ENCODE measurements at regions not wholly inside any gene's neighbourhood (a gene's known extent, or its start where the extent isn't known, plus 50 kb on each side); places are given as distances from the start of the nearest gene placed in this dataset.
"Not testable (repeated sequence)": the region's sequence is repeated elsewhere in the genome, so short reads cannot be mapped to it uniquely, and the experiment has no call there.

DNA sequence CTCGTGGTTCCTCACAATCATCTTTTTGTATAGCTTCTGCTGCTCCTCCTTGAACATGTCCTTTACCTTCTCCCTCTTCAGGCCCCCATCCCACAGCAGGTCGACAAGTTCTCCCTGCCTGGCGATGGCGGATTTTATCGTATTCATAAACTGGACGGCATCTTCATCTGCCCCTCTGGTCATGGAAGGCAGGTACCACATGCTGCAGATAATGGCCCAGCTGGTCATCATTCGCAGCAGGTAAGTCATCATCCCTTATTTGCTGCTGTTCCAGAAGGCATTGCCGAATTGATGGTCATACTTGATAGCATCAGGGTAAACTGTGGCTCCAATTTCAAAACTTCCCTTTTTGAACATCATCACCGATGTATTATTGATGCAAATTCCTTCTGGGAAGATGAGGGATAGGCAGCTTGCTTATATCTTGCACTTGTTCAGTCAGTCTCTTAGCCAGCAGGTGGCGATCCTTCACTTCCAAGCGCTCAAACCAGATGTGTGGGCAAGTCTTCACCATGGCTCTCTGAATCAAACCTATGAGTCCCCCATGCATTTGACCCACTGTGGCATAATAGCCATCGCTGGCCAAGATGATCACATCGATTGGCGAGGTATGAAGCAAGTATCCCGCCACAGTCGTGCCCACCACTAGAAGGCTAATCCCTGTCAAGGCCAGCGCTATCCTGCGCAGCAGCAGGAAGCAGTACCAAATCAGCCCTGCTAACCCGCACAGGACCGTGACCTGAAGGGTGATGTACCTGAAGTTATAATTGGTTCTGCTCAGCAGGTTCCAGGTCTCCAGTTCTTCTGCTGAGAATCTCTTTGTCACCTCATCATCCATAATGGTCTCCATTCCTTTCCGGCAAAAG, 381.5 kb upstream of the STXBP6 start:
- DNase-seq: peak; percentile 64 to 78

DNA sequence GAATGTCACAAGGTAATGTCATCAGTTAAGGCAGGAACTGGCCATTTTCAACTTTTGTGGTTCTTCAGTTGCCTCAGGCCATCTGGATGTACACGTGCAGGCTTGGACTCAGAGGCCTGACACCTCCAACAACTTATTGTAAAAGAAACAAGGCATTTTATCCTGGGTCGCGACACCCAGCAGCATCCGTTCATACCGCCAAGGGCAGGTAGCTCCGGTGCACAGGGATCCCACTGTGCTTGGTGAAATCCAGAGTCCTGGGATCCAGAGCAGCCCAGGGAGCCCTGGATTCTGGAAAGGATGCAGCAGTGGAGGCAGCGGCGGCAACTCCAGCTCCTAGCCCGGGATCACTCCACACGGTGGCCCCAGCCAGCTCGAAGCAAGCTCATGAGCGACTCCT, 380.9 kb upstream of the STXBP6 start:
- DNase-seq: no peak

- DNase-seq: no peak
Observed at GRCh38 chr14:25412998-25413397, 363.1 kb upstream of the STXBP6 start.

DNA sequence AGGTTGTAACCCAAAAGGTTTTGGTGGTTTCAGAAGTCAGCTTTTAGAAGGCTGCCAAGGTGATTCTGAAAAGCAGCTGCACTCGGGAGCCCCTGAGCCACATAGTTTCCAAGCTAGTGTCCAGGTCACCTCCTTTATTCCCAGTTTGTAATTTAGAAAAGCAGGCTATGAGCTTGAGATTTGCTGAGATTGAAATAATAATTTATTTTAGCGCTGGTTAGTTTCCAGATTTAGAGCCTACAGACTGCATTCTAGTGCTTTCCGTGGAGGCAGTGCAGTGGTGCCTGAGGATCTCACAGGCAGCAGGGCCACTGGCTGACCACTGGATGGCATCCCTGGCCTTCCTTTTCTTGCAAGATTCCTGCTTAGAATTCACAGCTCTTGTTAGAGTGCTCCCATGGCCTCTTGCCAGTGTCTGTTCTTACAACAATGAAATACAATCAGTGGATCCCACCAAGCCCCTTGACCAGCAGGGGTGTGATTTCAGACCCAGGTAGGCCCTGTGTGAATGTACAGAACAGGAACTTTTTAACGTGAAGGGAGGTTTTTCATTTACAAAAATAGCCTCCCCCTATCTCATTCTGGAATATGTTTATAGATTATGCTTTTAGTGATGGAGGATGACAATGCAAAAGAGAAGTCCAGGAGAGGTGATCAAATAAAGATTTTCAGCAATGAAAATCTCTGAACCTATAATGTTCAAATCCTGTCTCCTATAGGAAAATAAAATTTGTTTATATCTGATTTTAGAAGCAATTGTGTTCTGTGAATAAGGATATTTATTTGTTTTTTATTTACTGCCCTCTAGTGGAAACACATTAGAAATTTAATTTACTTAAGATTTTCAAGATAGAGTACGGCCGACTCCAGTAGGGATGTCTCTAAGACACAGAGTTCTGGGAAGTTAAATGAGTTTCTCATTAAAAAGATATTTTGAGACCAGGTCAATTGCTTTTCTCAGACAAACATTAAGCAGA, 362.1 kb upstream of the STXBP6 start:
- peak; percentile 48 to 75 for DNase-seq

GRCh38 chr14:25406818-25407217, 356.9 kb upstream of the STXBP6 start:
- DNase-seq: peak; percentile 52 to 58

- DNase-seq: peak; percentile 25 to 38
Observed at GRCh38 chr14:25400607-25401206, 350.8 kb upstream of the STXBP6 start.

DNA sequence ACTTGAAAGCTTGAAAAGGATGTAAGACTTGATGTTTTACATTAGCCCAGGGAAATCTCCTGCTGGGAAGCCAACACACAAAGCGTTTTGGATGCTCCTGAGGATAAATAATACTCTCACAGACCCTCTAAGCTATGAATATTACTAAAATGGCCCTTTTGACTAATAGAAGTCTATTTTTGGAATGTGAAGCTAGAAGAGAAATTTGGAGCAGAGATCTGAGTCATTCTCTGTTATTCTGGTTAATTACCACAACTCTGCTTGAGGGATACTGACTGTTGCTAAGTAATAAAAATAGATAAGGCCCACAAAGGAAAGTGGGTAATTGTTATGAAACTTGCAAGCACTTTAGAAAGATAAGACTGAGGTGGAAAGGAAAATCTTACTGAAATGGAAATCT, 346.2 kb upstream of the STXBP6 start:
- no peak for DNase-seq

- DNase-seq: no peak
Observed at GRCh38 chr14:25394791-25395391, 344.9 kb upstream of the STXBP6 start.

- peak in 1 of 2 experiments; percentile 2 for DNase-seq
Observed at GRCh38 chr14:25394356-25394755, 344.4 kb upstream of the STXBP6 start.

GRCh38 chr14:25389948-25390347, 340.0 kb upstream of the STXBP6 start:
- DNase-seq: no peak

DNA sequence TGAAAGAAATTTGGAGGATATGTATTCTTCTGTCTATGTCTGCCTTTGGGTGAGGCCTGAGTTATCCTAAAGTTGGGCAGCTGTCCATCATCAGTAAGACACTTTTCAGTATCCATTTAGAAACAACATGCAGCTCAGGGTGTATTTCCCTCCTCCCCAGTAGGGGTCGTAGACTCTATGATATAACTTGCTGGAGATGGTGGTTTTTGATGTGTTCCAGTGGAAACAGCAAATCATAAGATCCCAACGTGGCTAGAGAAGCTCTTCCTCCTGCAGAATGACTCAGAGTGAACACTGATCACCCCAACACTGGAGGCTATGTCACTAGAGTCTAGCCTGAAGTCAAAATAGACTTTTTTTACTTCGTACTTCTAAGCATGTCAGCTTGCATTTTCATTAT, 331.6 kb upstream of the STXBP6 start:
- DNase-seq: peak; percentile 3 to 8

- no peak for DNase-seq
Observed at GRCh38 chr14:25375639-25376038, 325.7 kb upstream of the STXBP6 start.

GRCh38 chr14:25371068-25371467, 321.1 kb upstream of the STXBP6 start:
- DNase-seq: no peak

DNA sequence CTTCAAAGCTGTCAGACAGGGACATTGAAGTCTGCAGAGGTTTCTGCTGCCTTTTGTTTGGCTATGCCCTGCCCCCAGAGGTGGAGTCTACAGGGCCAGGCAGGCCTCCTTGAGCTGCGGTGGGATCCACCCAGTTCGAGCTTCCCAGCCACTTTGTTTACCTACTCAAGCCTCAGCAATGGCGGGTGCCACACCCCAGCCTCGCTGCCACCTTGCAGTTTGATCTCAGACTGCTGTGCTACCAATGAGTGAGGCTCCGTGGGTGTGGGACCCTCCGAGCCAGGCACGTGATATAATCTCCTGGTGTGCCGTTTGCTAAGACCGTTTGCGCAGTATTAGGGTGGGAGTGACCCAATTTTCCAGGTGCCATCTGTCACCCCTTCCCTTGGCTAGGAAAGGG, 320.1 kb upstream of the STXBP6 start:
- DNase-seq: not testable (repeated sequence)

GRCh38 chr14:25358330-25358729, 308.4 kb upstream of the STXBP6 start:
- no peak for DNase-seq

- no peak for DNase-seq
Observed at GRCh38 chr14:25351269-25351668, 301.3 kb upstream of the STXBP6 start.

DNA sequence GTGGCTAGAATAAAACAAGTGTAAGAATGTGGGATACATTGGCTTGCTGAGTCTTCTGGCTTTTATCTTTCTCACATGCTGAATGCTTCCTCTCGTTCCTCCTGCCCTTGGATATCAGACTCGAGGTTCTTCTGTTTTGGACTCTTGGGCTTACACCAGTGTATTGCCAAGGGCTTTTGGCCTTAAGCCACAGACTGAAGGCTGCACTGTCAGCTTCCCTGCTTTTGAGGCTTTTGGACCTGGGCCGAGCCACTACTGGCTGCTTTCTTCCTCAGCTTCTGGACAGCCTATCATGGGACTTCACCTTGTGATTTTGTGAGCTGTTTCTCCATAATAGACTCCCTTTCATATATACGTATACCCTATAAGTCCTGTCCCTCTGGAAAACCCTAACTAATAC, 300.9 kb upstream of the STXBP6 start:
- no peak for DNase-seq

- no peak for DNase-seq
Observed at GRCh38 chr14:25350021-25350420, 300.1 kb upstream of the STXBP6 start.

- no peak for DNase-seq
Observed at GRCh38 chr14:25349269-25349668, 299.3 kb upstream of the STXBP6 start.

DNA sequence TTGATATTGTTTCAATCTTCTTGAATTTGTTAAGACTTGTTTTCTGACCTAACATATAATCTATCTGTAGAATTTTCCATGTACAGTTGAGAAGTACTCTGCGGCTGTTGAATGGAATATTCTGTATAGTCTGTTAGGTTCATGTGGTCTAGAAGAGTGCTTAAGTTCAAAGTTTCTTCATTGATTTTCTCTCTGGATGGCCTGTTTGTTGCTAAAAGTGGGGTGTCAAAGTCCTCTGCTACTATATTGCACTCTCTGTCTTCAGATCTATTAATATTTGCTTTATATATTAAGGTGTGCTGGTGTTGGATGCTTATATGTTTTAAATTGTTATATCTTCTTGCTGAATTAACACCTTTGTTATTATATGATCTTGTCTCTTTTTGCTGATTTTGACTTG, 290.9 kb upstream of the STXBP6 start:
- DNase-seq: no peak

DNA sequence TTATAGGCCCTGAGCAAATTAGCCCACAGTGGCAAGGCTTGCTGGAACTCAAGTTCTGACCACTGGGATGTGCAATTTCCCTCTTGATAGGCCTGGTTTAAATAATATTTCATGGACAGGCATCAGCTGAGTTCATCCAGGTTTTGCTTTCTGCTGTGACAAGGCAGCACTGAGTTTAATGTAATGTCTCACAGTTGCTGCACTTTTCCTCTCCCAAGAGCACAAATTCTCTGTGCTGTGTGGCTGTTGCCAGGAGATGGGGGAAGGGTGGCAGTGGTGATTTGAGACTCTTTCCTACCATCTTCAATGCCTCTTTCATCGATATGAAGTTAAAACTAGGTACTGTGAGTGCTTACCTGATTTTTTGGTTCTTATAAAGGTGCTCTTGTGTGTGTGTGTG, 272.8 kb upstream of the STXBP6 start:
- no peak for DNase-seq

DNA sequence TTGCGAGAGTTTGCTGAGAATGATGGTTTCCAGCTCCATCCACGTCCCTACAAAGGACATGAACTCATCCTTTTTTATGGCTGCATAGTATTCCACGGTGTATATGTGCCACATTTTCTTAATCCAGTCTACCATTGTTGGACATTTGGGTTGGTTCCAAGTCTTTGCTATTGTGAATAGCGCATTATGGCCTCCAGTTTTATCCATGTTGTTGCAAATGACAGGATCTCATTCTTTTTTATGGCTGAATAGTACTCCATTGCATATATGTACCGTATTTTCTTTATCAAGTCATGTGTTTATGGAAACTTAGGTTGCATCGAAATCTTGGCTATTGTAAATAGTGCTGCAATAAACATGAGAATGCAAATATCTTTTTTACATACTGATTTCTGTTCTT, 266.1 kb upstream of the STXBP6 start:
- not testable (repeated sequence) for DNase-seq

GRCh38 chr14:25308244-25308643, 258.3 kb upstream of the STXBP6 start:
- DNase-seq: peak; percentile 31 to 37

Measured in SHP77 (cell line).